ENCODE measurements at regions not wholly inside any gene's neighbourhood (a gene's known extent, or its start where the extent isn't known, plus 50 kb on each side); places are given as distances from the start of the nearest gene placed in this dataset.

DNA sequence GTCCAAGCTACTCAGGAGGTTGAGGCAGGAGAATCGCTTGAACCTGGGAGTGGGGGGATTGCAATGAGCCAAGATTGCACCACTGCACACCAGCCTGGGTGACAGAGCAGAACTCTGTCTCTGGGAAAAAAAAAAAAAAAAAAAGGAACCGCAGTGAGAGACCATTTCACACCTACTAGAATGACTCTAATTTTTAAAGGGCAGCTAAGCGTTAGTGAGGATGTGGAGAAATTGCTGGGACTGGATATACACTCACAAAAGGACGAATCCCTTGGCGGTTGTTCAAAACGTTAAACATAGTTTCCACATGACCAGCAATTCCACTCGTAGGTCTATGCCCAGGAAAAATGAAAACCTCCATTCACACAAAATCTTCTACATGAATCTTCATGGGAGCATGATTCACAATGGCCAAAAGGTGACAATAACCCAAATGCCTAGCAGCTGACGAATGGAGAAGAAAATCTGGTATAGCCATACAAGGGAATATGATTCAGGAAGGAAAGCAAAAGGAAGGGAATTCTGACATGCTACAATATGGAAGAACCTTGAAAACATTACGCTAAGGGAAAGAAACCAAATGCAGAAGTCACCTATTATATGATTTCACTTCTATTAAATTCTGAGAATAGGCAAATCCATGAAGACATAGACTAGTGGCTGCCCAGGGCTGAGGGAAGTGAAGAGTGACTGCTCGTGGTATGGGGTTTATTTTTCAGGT is 127.0 kb downstream of the CHSY1 start:
- H3K9me3 ChIP-seq = peaks cover 4% of the 10 kb centered on the region
- TF ChIP-seq, protein P1, sequence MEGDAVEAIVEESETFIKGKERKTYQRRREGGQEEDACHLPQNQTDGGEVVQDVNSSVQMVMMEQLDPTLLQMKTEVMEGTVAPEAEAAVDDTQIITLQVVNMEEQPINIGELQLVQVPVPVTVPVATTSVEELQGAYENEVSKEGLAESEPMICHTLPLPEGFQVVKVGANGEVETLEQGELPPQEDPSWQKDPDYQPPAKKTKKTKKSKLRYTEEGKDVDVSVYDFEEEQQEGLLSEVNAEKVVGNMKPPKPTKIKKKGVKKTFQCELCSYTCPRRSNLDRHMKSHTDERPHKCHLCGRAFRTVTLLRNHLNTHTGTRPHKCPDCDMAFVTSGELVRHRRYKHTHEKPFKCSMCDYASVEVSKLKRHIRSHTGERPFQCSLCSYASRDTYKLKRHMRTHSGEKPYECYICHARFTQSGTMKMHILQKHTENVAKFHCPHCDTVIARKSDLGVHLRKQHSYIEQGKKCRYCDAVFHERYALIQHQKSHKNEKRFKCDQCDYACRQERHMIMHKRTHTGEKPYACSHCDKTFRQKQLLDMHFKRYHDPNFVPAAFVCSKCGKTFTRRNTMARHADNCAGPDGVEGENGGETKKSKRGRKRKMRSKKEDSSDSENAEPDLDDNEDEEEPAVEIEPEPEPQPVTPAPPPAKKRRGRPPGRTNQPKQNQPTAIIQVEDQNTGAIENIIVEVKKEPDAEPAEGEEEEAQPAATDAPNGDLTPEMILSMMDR (IDR thresholded peaks at IDR 0.05) = no peak
- peak overlapping the region in 1 of 2 donors; percentile 27 for H3K27ac ChIP-seq
- DNase-seq (ENCODE audit: low spot score) (no peak), ATAC-seq (ENCODE audit: insufficient number of reproducible peaks, low FRiP score, low read depth) (no peak)
- no peaks in the 10 kb centered on the region for H3K36me3 ChIP-seq
- H3K27me3 ChIP-seq (replicated peaks; ENCODE audit: insufficient read depth) = no peaks in the 10 kb centered on the region
- peaks cover 44 to 60% of the 10 kb centered on the region in 2 donors for H3K4me1 ChIP-seq (ENCODE audit: control insufficient read depth in 1 of 2, low read depth in 2 of 2)
- H3K4me3 ChIP-seq = no peak overlapping the region

DNA sequence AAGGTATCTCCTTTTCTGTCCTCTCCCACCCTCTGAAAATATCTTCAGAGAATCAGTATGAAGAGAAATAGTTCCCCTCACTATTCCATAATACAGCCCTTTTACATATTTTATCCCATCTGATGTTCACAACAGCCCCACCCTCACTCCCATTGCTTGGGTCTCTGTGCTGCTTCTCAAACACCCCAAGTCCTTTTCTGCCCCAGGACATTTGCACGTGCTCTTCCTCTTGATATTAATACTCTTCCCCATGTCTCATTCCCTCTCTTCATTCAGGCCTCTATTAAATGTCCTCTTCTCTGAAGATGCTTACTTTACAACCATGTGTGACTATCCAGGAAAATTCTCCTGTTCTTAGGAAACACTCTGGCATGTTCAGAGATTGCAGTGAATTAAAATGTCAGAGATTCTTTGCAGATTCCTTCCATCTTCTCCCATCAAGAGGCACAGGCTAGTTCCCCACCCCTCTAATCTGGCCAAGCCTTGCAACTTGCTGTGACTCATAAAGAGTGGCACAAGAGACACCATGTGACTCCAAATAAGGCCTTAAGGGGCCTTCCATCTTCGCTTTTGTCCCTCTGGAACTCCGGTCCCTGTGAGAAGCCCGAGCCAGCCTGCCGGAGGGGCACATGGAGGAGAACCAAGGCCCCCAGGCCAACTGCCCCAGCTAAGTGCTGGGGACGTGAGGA is 128.5 kb downstream of the CHSY1 start:
- H3K36me3 ChIP-seq = no peaks in the 10 kb centered on the region
- DNase-seq (ENCODE audit: low spot score) = no peak
- TF ChIP-seq, protein P1 (IDR thresholded peaks at IDR 0.05) = no peak
- no peak overlapping the region for H3K4me3 ChIP-seq
- ATAC-seq (ENCODE audit: insufficient number of reproducible peaks, low FRiP score, low read depth) = no peak
- H3K4me1 ChIP-seq (ENCODE audit: control insufficient read depth in 1 of 2, low read depth in 2 of 2) = peaks cover 44 to 58% of the 10 kb centered on the region in 2 donors
- H3K27me3 ChIP-seq (replicated peaks; ENCODE audit: insufficient read depth) = no peaks in the 10 kb centered on the region
- peak overlapping the region; percentile 7 to 25 for H3K27ac ChIP-seq
- H3K9me3 ChIP-seq = peaks cover 4% of the 10 kb centered on the region

DNA sequence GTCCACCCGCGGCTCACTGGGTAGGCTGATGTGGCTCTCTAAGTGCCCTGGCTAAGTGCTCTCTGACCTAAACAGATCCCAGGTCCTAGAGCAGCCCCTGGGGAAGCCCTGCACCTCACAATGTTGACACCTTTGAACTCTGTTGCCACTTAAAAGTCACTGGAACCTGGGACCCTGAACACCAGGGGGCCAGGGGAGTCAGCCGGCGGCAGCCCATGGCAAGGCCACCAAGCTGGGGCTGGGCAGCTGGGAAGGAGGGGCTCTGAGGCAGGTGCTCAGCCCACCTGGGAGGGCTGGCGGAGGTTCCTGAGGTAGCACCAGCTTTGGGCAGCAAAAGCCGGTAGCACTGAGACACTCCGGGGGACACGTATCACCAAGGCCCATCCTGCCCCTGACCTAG is 129.0 kb downstream of the CHSY1 start:
- peaks cover 39 to 54% of the 10 kb centered on the region in 2 donors for H3K4me1 ChIP-seq (ENCODE audit: control insufficient read depth in 1 of 2, low read depth in 2 of 2)
- H3K9me3 ChIP-seq = no peaks in the 10 kb centered on the region
- H3K36me3 ChIP-seq = no peaks in the 10 kb centered on the region
- no peaks in the 10 kb centered on the region for H3K27me3 ChIP-seq (replicated peaks; ENCODE audit: insufficient read depth)
- TF ChIP-seq, protein P1 (IDR thresholded peaks at IDR 0.05) = no peak
- ATAC-seq (ENCODE audit: insufficient number of reproducible peaks, low FRiP score, low read depth) (no peak), DNase-seq (ENCODE audit: low spot score) (no peak)
- H3K27ac ChIP-seq = peak overlapping the region in 1 of 2 donors; percentile 66
- no peak overlapping the region for H3K4me3 ChIP-seq

DNA sequence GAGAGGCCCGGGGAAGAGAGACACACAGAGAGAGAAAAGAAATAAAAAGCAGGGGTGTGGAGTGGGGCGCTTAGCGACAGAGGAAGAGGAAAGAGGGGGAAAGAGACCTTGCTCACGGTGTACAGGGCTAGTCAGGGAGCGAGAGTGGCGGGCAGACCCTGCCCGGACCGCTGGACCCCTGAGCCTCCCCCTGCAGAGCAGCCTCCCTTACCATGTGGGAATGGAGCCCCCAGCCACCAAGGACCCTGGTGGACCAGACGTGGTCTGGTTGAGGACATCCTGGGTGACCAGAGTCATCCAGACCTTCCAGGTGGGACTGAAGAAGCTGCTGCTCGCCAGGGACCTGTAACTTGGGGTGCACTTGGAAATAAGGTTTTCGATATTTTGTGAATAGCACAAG is 129.6 kb downstream of the CHSY1 start:
- no peaks in the 10 kb centered on the region for H3K9me3 ChIP-seq
- ATAC-seq (ENCODE audit: insufficient number of reproducible peaks, low FRiP score, low read depth) (no peak), DNase-seq (ENCODE audit: low spot score) (no peak)
- TF ChIP-seq, protein P1 (IDR thresholded peaks at IDR 0.05) = no peak
- peak overlapping the region in 1 of 2 donors; percentile 66 for H3K27ac ChIP-seq
- no peaks in the 10 kb centered on the region for H3K36me3 ChIP-seq
- no peaks in the 10 kb centered on the region for H3K27me3 ChIP-seq (replicated peaks; ENCODE audit: insufficient read depth)
- peak overlapping the region; percentile 65 for H3K4me3 ChIP-seq
- H3K4me1 ChIP-seq (ENCODE audit: control insufficient read depth in 1 of 2, low read depth in 2 of 2) = peaks cover 33 to 49% of the 10 kb centered on the region in 2 donors

DNA sequence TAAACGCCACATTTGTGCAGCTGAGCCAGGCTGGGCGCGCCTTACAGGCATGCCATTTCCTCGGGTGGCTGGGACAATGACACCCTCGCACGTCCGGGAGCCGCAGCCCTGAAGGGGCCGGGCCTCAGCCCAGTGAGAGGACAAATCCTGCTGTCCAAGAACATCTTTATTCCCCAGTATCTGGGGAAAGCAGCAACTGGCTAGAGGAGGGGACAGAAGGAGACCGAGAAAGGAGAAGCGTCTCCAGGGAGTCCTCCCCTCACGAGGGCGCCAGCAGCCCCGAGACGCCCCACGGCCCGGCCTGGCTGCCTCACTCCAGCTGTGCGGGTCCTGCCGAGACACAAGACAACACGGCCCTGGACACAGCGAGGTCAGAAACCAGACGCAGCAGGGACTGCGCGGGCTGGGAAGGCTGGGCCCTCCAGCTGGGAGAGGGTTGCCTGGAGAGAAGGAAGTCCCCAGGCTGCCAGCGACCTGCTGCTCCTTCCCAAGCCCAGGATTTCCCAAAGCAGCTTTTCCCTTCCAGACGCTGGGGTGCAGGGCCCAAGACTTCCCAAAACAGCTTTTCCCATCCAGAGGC is 130.2 kb downstream of the CHSY1 start:
- ATAC-seq (ENCODE audit: insufficient number of reproducible peaks, low FRiP score, low read depth) = peak; percentile 35
- H3K4me3 ChIP-seq = peak overlapping the region; percentile 65
- H3K4me1 ChIP-seq (ENCODE audit: control insufficient read depth in 1 of 2, low read depth in 2 of 2) = peaks cover 27 to 42% of the 10 kb centered on the region in 2 donors
- TF ChIP-seq, protein P1 (IDR thresholded peaks at IDR 0.05) = peak; percentile 22
- H3K27ac ChIP-seq = peak overlapping the region; percentile 35 to 66
- no peaks in the 10 kb centered on the region for H3K36me3 ChIP-seq
- no peaks in the 10 kb centered on the region for H3K9me3 ChIP-seq
- peak; percentile 31 for DNase-seq (ENCODE audit: low spot score)
- no peaks in the 10 kb centered on the region for H3K27me3 ChIP-seq (replicated peaks; ENCODE audit: insufficient read depth)
